Stimulated activated CD4-positive, alpha-beta T cell treated with anti-CD3 and anti-CD28 coated beads, Interleukin-4, amount 100 ng/mL, for 4 hours (primary cell): ENCODE measurements at regions not wholly inside any gene's neighbourhood (a gene's known extent, or its start where the extent isn't known, plus 50 kb on each side); places are given as distances from the start of the nearest gene placed in this dataset.

Experiments used
- DNase-seq, 2 experiments: peaks; one replicate each; pipeline ENCODE4 v3.0.0-alpha.2; 2020

- no peak for DNase-seq
Measured at GRCh38 chr7:21159506-21159905, 268.4 kb upstream of the SP4 start.

DNA sequence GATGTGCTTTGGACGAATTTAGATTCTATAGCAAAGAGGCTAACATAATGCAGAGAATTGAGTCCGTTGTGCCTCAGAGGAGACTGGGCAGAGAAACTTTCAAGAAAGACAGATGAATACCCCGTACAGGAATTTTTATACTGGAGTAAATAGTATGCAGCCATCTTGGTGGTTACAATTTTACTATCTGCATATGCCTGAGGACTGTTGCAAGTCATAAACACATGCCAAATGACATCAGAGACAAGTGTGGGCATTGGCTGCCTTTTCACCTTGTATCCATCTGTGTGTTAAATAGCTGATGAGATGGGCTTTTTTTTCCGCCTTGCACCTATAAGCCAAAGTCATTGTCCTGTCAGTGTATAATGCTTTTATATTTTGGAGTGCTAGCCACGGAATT, 267.5 kb upstream of the SP4 start:
- DNase-seq: no peak

- DNase-seq: no peak
Measured at GRCh38 chr7:21167942-21168341, 259.9 kb upstream of the SP4 start.

GRCh38 chr7:21169667-21170580, 258.0 kb upstream of the SP4 start:
- DNase-seq: no peak

- DNase-seq: no peak
Measured at GRCh38 chr7:21172800-21173199, 255.1 kb upstream of the SP4 start.

GRCh38 chr7:21173436-21173835, 254.4 kb upstream of the SP4 start:
- DNase-seq: no peak

DNA sequence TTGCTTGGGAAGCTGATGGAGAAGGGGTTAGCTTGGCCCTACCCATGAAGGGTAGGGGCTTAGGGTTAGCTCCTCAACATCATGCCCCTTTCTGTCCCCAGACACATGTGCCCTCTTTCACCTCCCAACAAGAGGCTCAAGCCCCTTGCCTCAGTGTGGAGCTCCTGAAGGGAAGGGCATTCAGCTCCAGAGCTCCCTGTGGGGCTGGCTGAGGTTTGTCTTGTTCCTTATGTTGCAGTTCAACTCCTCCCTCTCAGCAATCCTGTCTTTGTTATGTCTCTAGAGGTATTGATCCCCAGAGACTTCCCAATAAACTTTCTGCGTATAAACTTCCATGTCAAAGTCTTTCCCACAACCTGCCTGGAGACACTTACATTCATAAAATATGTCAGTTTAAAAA, 252.2 kb upstream of the SP4 start:
- no peak for DNase-seq

- no peak for DNase-seq
Measured at GRCh38 chr7:21184942-21185652, 242.8 kb upstream of the SP4 start.

DNA sequence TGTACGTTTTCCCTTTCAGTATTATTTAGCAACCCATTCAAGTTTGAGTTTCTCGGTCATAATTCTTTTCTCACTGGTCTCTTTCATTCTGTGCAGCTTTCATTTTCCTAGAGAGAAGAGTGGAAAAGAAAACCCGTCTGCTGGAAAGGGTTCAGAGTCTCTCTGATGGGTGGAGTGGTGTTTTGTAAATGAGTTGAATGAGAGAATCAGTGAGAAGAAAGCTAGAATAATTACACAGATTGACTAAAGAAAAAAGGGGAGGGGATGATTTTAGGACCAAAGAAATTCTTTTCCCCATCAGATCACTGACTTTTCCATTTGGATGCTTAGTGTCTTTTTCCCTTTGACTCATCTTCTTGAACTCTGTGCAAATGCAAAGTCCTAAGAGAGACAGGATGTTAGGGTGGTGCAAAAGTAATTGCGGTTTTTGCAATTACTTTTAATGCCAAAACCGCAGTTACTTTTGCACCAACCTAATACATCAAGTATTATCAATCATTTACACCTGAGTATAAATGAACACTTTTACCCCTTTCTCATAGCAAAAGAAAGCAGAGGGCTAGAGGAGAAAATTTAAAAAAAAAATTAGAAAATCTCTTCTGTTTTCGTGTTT, 242.1 kb upstream of the SP4 start:
- DNase-seq: no peak

DNA sequence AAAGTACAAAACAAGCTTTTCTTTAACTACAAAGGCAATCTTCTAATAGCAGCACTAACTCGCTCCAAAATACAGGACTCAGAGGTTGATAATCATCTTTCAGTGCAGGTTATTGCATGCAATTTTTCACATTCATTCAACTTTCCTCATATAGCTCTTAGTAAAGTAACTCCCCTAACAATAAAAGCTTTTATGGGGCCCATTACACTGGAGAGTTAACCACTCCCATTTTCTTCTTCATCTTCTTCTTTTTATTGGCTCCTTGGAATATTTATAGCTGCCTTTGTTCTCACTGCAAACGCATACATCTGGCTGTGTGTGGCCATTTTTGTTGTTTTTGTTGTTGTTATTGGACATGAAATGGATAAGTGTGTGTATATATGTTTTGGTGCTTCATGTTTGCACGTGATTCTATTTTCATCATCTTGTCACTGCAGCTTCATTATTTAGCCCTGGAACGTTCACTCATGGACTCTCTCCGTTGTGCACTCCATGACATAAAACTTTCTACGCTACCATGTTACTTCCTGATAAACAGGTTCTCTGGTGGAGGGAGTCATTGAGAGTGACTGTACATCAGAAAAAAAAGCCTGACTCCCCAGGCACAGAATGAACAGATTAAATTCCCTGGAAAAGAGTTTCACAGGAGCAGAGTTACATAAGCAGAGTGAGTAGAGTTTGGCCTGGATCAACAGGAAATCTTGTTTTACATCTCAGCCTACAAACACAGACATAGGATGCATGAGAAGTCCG, 236.4 kb upstream of the SP4 start:
- no peak for DNase-seq

DNA sequence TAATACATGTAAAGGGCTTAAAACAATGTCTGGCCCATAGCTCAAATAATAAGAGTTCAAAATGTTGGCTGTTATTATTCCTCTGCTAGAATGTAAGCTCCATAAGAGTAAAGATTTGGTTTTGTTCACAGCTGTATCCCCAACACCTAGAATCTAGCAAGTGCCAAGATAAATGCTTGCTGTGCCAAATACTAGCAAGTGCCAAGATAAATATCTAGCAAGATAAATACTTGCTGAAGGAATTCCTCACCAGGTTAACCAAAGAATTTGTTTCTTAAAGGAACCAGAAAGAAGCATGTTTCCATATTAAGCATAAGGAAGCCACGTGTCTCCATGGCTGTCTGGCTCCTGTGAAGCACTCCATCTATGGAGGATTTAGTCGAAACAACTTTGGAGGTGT, 235.2 kb upstream of the SP4 start:
- no peak for DNase-seq

GRCh38 chr7:21193895-21194294, 234.0 kb upstream of the SP4 start:
- DNase-seq: no peak

GRCh38 chr7:21194936-21195335, 232.9 kb upstream of the SP4 start:
- no peak for DNase-seq

DNA sequence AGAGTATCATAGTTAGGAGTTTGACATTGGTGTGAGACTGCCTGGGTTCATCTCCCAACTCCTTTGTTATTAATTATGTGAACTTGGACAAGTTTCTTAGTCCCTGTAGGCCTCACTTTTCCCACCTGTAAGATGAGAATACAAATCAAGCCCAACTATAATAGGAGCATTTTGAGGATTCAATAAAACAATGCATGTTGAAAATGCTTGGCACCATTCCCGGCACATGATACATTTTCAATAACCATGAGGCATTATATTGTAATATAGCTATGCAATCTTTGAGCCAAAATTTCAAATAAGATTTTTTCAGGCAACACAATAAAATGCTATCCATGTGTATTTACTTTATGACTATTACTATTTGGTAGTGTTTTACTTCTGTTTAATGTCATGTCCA, 229.0 kb upstream of the SP4 start:
- DNase-seq: no peak

DNA sequence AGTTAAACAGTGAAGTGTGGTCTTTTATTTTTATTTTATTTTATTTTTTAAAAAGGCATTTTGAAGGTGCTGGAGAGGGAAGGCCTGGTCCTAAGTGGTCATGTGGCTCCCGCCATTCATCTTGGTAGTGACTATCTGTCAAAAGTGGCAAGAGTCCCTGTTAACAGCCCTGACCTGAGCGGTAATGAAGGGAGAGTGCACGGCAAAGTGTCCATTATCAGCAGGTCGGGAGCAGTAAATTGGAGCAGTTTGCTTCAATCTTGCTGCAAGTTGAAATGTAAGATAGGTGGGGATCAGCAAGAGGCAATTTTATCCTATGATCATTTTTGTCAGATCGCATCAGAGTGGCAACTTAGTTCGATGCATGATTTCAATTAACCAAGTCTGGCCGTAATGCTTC, 227.4 kb upstream of the SP4 start:
- DNase-seq: no peak

DNA sequence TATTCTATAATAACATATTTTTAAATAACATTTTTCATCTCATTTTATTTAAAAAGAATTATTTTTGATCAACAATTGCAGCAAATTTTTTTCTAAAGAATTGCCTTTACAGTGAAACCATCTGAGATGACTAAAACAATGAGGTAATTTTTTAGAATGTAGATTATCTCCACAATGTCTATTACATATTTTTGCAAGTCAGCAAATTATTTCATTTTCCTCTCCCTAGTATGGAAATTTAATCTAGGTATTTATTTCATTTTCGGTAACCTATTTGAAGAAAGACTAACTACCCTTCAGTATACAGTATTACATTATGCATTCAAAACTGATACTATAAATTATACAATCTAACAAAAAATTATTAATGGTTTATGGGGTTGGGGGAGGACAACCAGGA, 213.2 kb upstream of the SP4 start:
- no peak for DNase-seq

GRCh38 chr7:21215307-21215706, 212.6 kb upstream of the SP4 start:
- no peak for DNase-seq

DNA sequence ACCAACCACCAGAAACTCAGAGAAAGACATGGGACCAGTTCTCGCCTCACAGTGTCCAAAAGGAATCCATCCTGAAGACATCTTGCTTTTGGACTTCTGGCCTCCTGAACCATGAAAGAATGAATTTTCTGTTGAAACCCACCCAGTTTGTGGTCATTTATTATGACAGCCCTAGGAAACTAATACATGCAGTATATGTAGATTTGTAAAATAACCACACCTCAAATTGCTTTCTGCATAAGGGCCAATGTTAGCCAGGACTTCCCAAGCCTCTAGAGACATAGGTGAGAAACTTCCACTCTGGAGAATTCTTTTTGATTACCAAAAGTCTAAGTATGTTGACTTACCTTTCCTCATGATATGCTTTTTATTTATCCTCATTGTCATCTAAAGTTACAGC, 210.5 kb upstream of the SP4 start:
- DNase-seq: no peak

DNA sequence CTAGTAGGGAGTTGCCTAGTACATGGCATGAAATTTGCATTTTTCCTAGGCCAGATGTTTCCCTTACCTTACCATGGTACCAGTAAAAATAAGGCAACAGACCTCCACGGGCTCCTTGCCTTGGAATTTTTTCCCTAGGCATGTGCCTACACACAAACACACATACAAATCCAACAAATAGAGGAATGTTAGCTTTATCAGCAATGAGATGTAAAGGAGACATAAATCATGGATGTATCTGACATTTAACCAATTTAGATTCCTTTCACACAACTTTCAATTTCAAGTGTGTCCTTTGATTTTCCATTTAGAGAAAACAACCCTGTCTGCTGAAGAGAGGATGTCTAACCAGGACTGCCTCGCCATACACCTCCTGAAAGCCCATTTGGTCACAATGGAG, 209.7 kb upstream of the SP4 start:
- no peak for DNase-seq

DNA sequence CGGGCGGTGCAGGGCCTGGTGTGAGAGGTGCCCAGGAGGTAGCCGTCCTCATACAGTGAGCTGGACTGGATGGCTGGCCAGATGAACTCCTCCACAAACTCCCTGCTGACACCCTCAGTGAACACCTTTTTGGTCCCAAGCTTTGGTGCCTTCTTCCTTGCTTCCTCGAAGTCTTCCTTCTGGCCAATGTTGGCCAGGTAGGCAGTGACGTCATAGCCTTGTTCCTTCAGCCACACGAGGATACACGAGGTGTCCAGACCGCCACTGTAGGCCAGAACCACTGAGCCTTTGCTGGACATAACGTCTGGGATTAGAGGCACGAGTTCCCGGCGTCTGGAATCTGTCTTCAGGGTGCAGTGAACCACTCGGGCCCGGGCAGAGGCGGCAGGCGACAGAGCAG, 206.8 kb upstream of the SP4 start:
- DNase-seq: no peak

GRCh38 chr7:21238400-21239116, 189.3 kb upstream of the SP4 start:
- DNase-seq: no peak

DNA sequence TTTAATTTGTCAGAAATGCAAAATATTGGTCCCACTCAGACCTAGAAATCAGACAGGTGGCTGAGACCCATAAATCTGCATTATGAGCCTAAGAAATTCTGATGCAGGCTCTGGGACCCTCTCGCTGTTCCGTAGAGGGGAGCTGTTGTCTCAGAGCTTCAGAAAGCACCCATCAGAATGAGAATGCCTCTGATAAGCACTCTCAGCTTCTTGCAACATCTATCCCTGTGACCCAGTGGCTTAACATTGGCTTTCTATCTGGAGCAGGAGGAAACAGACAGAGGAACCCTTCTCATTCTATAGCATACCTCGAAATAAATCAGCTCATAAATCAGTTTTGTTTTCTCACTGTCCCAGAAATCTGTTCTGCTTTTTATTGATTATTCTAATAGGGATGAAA, 184.6 kb upstream of the SP4 start:
- no peak for DNase-seq
